GM12801 (cell line): ENCODE measurements at regions not wholly inside any gene's neighbourhood (a gene's known extent, or its start where the extent isn't known, plus 50 kb on each side); places are given as distances from the start of the nearest gene placed in this dataset.

Experiments used
- CTCF ChIP-seq: IDR thresholded peaks from one replicate; pipeline ENCODE4 v1.5.1; 2011; ENCODE audit warnings: control low read depth; ENCODE audit not compliant: insufficient read length; ENCODE audit errors: extremely low read depth

DNA sequence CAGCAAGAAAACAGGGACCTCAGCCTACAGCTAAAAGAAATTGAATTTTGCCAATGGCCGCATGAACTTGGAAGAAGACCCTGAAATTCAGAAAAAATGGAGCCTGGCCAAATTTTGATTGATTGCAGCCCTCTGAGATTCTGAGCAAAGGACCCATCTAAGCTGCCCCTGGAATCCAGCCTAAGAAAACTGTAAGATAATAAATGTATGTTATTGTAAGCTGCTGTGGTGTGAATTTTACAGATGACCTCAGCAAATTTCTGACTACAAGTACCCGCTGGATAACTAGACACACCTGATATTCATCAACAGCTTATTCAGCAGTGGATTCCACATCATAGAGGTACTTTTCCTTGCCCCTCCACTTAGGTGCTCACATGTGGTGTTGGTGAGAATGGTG, 119.5 kb upstream of the EPHA5 start:
- TF ChIP-seq CTCF = no peak

- TF ChIP-seq CTCF = no peak
These were observed 119.1 kb upstream of the EPHA5 start for GRCh38 chr4:65789341-65789740.

GRCh38 chr4:65777270-65777669, 107.0 kb upstream of the EPHA5 start:
- no peak for TF ChIP-seq CTCF

DNA sequence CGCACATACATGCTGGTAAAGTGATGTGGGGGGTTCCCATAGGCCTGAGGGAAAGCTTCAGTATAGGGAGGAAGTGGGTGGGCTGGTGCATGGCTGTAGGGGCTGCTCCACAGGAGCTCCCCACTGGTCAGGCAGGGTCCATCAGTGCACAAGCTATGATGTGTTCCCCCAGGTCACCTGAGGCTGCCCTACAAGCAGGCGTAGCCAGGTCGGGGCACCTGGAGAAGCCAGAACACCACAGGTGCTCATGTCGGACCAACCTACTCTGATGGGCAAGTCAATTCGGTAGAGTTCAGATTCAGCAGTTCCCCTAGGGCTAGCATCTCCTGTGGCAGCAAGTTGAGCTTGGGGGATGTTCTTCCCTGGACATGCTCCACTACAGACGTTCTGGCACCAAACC, 103.3 kb upstream of the EPHA5 start:
- TF ChIP-seq CTCF = no peak

DNA sequence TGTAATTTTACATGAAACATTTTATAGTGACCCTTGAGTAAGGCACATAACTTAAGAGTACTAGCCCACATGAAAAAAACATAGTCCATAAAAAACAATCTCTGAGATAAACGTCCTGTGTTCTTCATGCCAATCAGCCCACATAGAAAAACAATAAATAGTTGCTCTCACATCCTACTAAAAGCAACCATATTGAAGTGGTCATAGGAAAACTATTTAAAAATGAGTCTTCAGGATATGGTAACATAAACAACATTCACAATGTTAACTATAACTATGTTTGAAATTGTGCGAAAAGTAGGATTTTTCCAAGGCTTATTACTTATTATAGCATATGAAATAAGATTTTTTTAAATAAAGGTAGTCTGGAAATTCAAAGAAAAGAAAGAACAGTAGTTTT, 77.1 kb upstream of the EPHA5 start:
- TF ChIP-seq CTCF = no peak

- no peak for TF ChIP-seq CTCF
These were observed 67.8 kb upstream of the EPHA5 start for GRCh38 chr4:65738134-65738533.

DNA sequence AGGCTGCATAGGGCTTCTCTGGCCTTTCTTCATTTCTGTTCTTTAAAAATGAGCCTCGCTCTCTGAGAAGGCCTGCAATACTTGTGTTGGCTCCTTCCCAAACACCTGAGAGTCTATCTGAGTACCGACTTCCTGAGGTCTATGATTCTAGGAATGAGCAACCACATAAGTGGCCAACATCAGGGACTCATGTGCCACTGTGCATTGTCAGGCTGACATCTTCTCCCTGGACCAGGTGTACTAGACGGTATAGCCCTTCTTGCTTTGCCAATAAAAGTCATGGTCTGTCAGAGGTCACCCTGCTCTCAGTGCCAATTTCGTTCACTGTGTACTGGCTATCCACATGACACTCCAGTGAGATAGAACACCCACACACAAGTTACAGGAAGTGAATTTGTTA, 67.4 kb upstream of the EPHA5 start:
- TF ChIP-seq CTCF = no peak

GRCh38 chr4:65724973-65725372, 54.7 kb upstream of the EPHA5 start:
- TF ChIP-seq CTCF = no peak
